Testis (tissue), 2 donors: ENCODE measurements at regions not wholly inside any gene's neighbourhood (a gene's known extent, or its start where the extent isn't known, plus 50 kb on each side); places are given as distances from the start of the nearest gene placed in this dataset.

ENCODE experiments used
- CTCF ChIP-seq, 3 experiments: fragments of 450-650 bp in 2 of 3; fragments of 200-600 bp in 1 of 3; sonication (generic) in 1 of 3; IDR thresholded peaks; one replicate each; pipeline ENCODE4 v1.5.1; 2016 to 2019; ENCODE audit warnings: antibody characterized with exemption in 3 of 3, mild to moderate bottlenecking in 2 of 3, moderate library complexity in 1 of 3
- POLR2A ChIP-seq: fragments of 450-650 bp; IDR thresholded peaks from one replicate; pipeline ENCODE4 v1.6.1; 2017; ENCODE audit warnings: antibody characterized with exemption, mild to moderate bottlenecking, moderate library complexity

DNA sequence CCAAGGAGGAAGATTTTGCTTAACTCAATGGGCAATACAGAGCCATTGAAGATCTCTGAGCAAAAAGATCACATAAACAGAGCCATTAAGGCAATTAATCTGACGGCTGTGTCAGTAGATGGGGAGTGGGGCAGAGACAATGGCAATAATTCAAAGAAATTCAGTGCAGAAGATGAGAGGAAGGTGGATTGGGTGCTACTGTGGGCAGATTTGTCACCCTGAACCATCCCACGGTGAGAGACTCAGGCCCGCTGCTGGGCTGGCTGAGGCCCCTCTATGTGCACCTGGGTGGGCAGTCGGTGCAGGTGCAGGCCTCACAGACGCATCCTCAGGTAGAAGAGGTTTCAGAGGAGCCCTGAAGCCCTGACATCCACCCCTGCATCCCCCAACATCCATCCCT lies 458.6 kb downstream of the EIPR1 start:
- no peak for TF ChIP-seq CTCF (IDR thresholded peaks at IDR 0.05)
- no peak for TF ChIP-seq POLR2A
